AG09309 (cell line): ENCODE measurements at regions not wholly inside any gene's neighbourhood (a gene's known extent, or its start where the extent isn't known, plus 50 kb on each side); places are given as distances from the start of the nearest gene placed in this dataset.

Experiments used
- DNase-seq: peaks from one replicate; pipeline ENCODE4 v3.0.0-alpha.2; 2010; ENCODE audit warnings: low read depth
- H3K4me3 ChIP-seq: 2 replicates; pipeline ENCODE4 v1.5.1; 2011; ENCODE audit warnings: mild to moderate bottlenecking, low read depth, low read length, moderate library complexity; ENCODE audit not compliant: control insufficient read depth
- TF ChIP-seq, protein P1 (sequence below): IDR thresholded peaks from 2 replicates; pipeline ENCODE4 v1.5.1; 2011; ENCODE audit warnings: mild to moderate bottlenecking, low read depth, low read length, inconsistent platforms; ENCODE audit not compliant: insufficient read depth, control insufficient read depth; ENCODE audit errors: missing control alignments

DNA sequence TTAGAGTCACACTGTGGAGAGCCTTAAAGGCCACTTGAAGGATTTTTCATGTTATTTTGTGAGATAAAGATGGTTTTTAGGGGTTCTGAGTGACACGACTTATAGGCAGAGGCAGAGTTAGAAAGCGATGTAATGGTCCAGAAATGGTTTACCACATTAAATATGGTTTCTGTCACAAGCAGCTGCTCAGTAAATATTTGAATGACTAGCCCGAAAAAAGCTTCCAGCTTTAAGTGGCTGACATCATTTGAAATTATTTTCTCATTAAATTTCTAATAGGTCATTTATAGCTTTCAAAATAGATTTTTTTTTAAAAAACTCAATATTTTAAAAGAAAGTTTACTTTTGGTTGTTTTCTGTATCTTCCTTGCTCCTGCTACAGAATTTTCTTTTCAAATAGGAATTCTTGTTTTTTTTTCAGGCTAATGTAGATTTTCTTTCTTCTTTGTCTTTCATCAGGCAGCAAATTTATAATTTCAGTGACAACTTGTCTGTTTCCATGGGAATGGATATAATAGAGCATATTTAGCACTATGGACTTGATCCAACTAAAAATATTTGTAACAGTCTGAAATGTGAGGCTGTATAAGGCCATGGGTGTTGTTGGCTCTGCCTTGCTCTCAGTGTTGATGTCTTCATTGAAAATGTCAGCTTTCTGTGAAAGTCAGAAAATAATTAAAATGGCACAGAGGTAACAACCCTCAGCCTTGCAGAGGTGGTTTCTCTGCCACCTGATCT is 700.0 kb downstream of the TMTC2 start:
- TF ChIP-seq, protein P1, sequence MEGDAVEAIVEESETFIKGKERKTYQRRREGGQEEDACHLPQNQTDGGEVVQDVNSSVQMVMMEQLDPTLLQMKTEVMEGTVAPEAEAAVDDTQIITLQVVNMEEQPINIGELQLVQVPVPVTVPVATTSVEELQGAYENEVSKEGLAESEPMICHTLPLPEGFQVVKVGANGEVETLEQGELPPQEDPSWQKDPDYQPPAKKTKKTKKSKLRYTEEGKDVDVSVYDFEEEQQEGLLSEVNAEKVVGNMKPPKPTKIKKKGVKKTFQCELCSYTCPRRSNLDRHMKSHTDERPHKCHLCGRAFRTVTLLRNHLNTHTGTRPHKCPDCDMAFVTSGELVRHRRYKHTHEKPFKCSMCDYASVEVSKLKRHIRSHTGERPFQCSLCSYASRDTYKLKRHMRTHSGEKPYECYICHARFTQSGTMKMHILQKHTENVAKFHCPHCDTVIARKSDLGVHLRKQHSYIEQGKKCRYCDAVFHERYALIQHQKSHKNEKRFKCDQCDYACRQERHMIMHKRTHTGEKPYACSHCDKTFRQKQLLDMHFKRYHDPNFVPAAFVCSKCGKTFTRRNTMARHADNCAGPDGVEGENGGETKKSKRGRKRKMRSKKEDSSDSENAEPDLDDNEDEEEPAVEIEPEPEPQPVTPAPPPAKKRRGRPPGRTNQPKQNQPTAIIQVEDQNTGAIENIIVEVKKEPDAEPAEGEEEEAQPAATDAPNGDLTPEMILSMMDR = no peak
- H3K4me3 ChIP-seq = no peak overlapping the region
- DNase-seq = no peak

DNA sequence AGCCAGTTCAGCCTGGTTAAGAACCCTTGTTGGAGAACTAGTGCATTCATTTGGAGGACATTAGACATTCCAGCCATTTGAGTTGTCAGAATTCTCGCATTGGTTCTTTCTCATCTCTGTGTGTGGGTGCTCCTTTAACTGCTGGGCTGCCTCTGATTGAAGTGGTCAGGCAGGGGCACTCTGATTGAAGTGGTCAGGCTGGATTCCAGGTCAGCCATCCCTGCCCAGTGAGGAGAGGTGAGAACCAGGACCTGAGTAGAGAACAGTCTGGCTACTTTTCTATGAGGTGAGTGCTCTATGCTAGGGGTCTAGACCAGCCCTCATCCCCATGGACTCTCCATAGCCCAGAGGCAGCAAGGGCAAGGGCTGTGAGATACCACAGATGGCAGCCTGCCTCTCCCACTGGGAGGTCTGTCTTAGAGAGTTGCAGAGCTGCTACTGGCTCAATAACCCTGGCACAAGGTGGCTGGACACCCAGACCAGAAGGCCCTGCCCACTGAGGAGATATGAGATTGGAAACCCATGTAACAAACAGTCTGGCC is 691.6 kb downstream of the TMTC2 start:
- DNase-seq = no peak
- TF ChIP-seq, protein P1 = no peak
- no peak overlapping the region for H3K4me3 ChIP-seq

DNA sequence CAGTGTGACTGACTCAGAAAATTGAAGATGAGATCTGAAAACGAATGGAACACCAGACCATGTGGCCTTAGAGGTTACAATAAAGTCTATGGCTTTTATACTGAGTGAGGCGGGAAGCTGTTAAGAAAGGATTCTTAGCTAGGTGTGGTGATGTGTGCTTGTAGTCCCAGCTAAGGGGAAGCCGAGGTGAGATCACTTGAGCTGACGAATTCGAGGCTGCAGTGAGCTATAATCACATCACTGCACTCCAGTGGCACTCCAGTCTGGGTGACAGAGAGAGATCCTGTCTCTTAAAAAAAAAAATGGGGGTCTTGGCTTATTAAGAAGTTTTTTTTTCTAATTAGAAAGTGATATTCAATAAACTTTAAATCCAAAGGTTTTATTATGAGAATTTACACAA is 678.6 kb downstream of the TMTC2 start:
- TF ChIP-seq, protein P1 = no peak
- DNase-seq = no peak
- H3K4me3 ChIP-seq = no peak overlapping the region

DNA sequence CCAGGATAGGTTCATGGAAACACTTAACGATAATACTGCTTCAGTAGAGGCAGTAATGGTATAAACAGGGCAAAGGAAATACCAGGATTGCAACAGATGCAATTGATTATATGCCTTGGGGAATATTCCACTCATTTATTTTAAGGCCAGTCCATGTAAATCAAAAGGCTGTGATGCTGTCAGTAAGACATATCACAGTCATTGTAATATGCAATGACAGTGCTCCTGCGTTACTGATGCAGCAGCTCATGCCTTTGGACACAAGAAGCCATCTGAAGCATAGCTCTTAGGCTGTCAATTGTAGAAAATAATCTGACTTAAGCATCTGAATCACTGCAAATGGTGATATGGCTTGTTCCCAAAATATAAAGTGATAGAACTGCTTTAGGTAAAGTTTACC is 674.8 kb downstream of the TMTC2 start:
- no peak overlapping the region for H3K4me3 ChIP-seq
- DNase-seq = no peak
- TF ChIP-seq, protein P1 = no peak

DNA sequence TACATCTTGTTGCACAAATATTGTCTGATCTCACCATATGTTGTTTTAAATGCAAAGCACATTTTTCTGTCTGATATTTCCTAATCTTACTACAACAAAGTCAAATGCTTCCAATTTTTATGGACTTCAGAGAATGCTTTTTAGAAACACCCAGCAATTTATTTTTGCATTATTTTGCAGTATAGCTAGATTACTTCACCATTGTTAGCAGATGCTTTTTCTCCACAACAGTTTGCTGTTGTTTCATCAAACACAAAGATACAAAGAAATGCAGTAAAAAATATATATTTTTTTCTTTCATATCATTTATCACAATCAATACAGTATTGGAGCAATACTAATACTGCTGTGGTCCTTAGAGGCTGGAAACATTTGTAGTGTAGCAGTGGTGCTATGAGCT is 674.4 kb downstream of the TMTC2 start:
- H3K4me3 ChIP-seq = no peak overlapping the region
- no peak for DNase-seq
- TF ChIP-seq, protein P1 = no peak

DNA sequence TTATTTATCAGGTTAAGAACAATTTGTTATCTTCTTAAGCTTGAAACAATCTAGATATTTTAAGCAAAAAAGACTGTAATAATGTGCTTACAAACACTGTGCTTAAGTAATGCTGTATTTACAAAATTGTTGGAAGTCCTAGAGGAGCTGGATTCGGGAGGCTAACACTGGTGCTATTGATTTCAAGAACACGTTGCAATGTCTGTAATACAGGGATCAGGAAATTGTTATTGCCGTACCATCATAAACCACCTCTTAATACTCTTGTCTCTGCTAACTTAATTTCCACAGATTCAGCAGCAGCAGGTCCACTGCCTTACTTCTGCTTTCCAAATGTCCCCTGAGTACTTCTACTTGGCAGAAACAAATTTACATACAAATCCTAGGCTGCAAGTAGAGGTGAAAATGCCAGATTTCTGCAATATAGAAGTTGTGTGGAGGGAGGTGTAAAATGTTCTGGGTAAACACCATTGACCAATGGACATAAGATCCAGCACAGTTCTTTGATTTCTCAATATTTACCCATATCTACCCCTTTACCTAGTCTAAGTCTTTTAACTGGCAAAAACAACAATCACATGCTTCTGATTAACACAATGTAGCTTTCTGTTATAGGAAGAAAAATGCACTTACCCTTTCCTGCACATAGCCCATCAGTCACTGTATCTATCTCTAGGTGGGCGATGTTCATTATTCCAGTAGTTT is 663.4 kb downstream of the TMTC2 start:
- H3K4me3 ChIP-seq = no peak overlapping the region
- no peak for DNase-seq
- TF ChIP-seq, protein P1 = no peak
